ENCODE measurements at regions not wholly inside any gene's neighbourhood (a gene's known extent, or its start where the extent isn't known, plus 50 kb on each side); places are given as distances from the start of the nearest gene placed in this dataset.

GRCh38 chr2:60109744-60110143 is 443.7 kb downstream of the BCL11A start:
- no peak for TF ChIP-seq REST (IDR thresholded peaks at IDR 0.05; ENCODE audit: insufficient replicate concordance, low read depth)
- no peak for TF ChIP-seq SPI1 (IDR thresholded peaks at IDR 0.05; ENCODE audit: borderline replicate concordance, low read depth)
- no peak for TF ChIP-seq CTCF (IDR thresholded peaks at IDR 0.05; ENCODE audit: insufficient read depth, low read length)
- no peak for TF ChIP-seq POLR2AphosphoS5 (IDR thresholded peaks at IDR 0.05; ENCODE audit: low read depth)
- TF ChIP-seq GABPA (IDR thresholded peaks at IDR 0.05; ENCODE audit: low read depth) = no peak
- no peak overlapping the region for H3K27ac ChIP-seq (replicated peaks)
- no peaks in the 10 kb centered on the region for H3K27me3 ChIP-seq (ENCODE audit: insufficient read depth, poor library complexity, severe bottlenecking)
- no peak for DNase-seq (ENCODE audit: low read depth in 1 of 2, low spot score in 1 of 2)
- no peak overlapping the region for H3K4me3 ChIP-seq (replicated peaks; ENCODE audit: insufficient read depth, low read length)

DNA sequence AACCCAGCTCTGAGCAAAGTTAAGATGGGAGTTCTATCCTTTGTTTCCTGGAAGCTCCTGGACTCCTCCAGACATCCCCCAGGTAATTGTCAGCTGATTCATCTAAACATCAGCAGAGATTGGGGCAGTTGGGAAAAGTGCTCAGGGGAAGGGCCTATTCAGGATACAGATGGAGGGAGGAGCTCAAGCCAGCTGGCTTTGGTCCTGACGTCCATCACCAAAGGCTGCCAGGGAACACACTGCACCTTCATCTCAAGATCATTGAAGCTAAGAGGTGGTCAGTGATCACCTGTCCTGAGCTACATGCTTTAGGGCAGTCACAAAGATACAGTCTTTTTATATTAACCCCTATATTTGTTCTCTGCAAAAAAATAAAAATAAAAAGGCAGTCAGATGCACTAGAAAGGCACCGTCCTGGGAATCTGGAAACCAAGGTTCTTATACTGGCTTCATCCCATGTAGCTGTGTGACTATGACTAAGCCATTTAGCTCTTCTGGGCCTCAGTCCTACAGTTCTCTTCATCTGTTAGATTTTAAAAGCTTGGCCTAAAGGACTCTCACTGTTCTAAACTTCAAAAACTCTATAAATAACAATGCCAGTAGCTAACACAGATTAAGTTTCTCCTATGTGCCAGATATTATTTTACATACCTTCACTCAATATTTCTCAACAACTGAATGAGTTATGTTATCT is 446.5 kb downstream of the BCL11A start:
- DNase-seq (ENCODE audit: low read depth in 1 of 2, low spot score in 1 of 2) = no peak
- H3K27ac ChIP-seq (replicated peaks) = no peak overlapping the region
- TF ChIP-seq SPI1 (IDR thresholded peaks at IDR 0.05; ENCODE audit: borderline replicate concordance, low read depth) = no peak
- no peak for TF ChIP-seq POLR2AphosphoS5 (IDR thresholded peaks at IDR 0.05; ENCODE audit: low read depth)
- no peak for TF ChIP-seq CTCF (IDR thresholded peaks at IDR 0.05; ENCODE audit: insufficient read depth, low read length)
- no peak for TF ChIP-seq REST (IDR thresholded peaks at IDR 0.05; ENCODE audit: insufficient replicate concordance, low read depth)
- no peak for TF ChIP-seq GABPA (IDR thresholded peaks at IDR 0.05; ENCODE audit: low read depth)
- H3K4me3 ChIP-seq (replicated peaks; ENCODE audit: insufficient read depth, low read length) = no peak overlapping the region
- no peaks in the 10 kb centered on the region for H3K27me3 ChIP-seq (ENCODE audit: insufficient read depth, poor library complexity, severe bottlenecking)

DNA sequence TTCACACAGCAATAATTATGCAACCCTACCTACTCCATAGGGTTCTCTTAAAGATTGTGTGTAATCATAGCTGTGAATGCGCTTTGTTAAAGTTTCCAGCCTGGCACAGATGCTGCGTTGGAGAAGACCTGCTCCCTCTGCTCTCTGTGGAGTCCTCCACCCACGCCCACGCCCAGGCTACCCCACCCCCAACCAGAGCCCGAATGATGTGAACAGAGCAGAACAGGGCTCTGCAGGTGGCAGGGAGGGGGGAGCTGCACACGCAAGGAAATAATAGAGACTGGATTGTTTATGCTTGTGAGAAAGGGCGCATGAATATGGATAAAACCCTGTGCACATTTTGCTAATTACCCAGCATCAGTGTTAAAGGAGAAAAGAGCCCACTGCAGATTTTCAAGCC is 447.5 kb downstream of the BCL11A start:
- no peak for DNase-seq (ENCODE audit: low read depth in 1 of 2, low spot score in 1 of 2)
- no peak overlapping the region for H3K27ac ChIP-seq (replicated peaks)
- TF ChIP-seq CTCF (IDR thresholded peaks at IDR 0.05; ENCODE audit: insufficient read depth, low read length) (no peak), SPI1 (IDR thresholded peaks at IDR 0.05; ENCODE audit: borderline replicate concordance, low read depth) (no peak), GABPA (IDR thresholded peaks at IDR 0.05; ENCODE audit: low read depth) (no peak), REST (IDR thresholded peaks at IDR 0.05; ENCODE audit: insufficient replicate concordance, low read depth) (no peak), POLR2AphosphoS5 (IDR thresholded peaks at IDR 0.05; ENCODE audit: low read depth) (no peak)
- no peak overlapping the region for H3K4me3 ChIP-seq (replicated peaks; ENCODE audit: insufficient read depth, low read length)
- H3K27me3 ChIP-seq (ENCODE audit: insufficient read depth, poor library complexity, severe bottlenecking) = no peaks in the 10 kb centered on the region

Data from HL-60 (cell line).